B cell (primary cell): ENCODE measurements at regions not wholly inside any gene's neighbourhood (a gene's known extent, or its start where the extent isn't known, plus 50 kb on each side); places are given as distances from the start of the nearest gene placed in this dataset.

Experiments
- ATAC-seq: fragments of 200-7000 bp; cut with Tn5 transposase; one replicate; pipeline ENCODE4 v1.10.0; 2021; ENCODE audit warnings: low read depth, mild to moderate bottlenecking, moderate number of reproducible peaks, moderate library complexity
- CTCF ChIA-PET: fragments of 350-600 bp; sonication (Branson Sonifier 250); formaldehyde crosslinking; loops from one replicate; lab custom pipeline; 2021; ENCODE audit warnings: antibody characterized with exemption, inconsistent platforms; lab: Charles Lee
- POLR2A ChIA-PET: fragments of 350-600 bp; sonication (Branson Sonifier 250); formaldehyde crosslinking; loops from one replicate; lab custom pipeline; 2021; ENCODE audit warnings: antibody characterized with exemption; lab: Charles Lee
- DNase-seq: peaks from one replicate; pipeline ENCODE4 v3.0.0; 2013
- H2AFZ ChIP-seq: 2 replicates; pipeline ENCODE4 v1.6.1; 2012; ENCODE audit warnings: mild to moderate bottlenecking, low read depth, low read length; ENCODE audit not compliant: insufficient read depth, poor library complexity, severe bottlenecking
- H3K27ac ChIP-seq, 2 donors: 1 replicate in 1 of 2; 2 replicates in 1 of 2; pipeline ENCODE4 v1.5.1; 2012 to 2013; ENCODE audit warnings: low read length in 2 of 2, mild to moderate bottlenecking in 2 of 2, moderate library complexity in 1 of 2
- H3K27me3 ChIP-seq, 4 experiments: fragments of 200-600 bp in 1 of 4; sonication (generic) in 1 of 4; replicated peaks in 1 of 4; 1 replicate in 2 of 4; 2 replicates in 2 of 4; pipeline versions ENCODE4 v1.6.1 to v1.7.0; 2013 to 2016; ENCODE audit warnings: low read length in 3 of 4, mild to moderate bottlenecking in 2 of 4, mixed read lengths in 1 of 4, moderate library complexity in 1 of 4; ENCODE audit not compliant: insufficient read depth in 4 of 4, control insufficient read depth in 3 of 4; ENCODE audit errors: control extremely low read depth in 1 of 4
- H3K36me3 ChIP-seq, 2 experiments: replicated peaks in 1 of 2; 1 replicate in 1 of 2; 2 replicates in 1 of 2; pipeline versions ENCODE4 v1.6.1 to v1.7.1; 2013; ENCODE audit warnings: low read length in 1 of 2; ENCODE audit not compliant: insufficient read depth in 2 of 2, control insufficient read depth in 1 of 2; ENCODE audit errors: control extremely low read depth in 1 of 2, extremely low read depth in 1 of 2
- H3K4me1 ChIP-seq, 2 donors: fragments of 200-600 bp in 1 of 2; sonication (generic) in 1 of 2; 1 replicate in 1 of 2; 2 replicates in 1 of 2; pipeline versions ENCODE4 v1.5.1 to v1.6.1; 2013 to 2017; ENCODE audit warnings: low read length in 2 of 2; ENCODE audit not compliant: control insufficient read depth in 2 of 2, insufficient read depth in 2 of 2
- H3K4me2 ChIP-seq: replicated peaks from 2 replicates; pipeline ENCODE3; 2012; ENCODE audit warnings: mild to moderate bottlenecking, low read depth, low read length; ENCODE audit not compliant: poor library complexity, severe bottlenecking
- H3K4me3 ChIP-seq, 5 experiments: fragments of 200-600 bp in 1 of 5; sonication (generic) in 1 of 5; 1 replicate in 3 of 5; 2 replicates in 2 of 5; pipeline versions ENCODE4 v1.5.1 to v1.7.0; 2011 to 2016; ENCODE audit warnings: low read length in 4 of 5, mild to moderate bottlenecking in 4 of 5, low read depth in 2 of 5, control low read depth in 1 of 5, moderate library complexity in 1 of 5; ENCODE audit not compliant: insufficient read depth in 1 of 5; ENCODE audit errors: control extremely low read depth in 1 of 5, extremely low read depth in 1 of 5
- H3K79me2 ChIP-seq: fragments of 200-600 bp; sonication (generic); one replicate; pipeline ENCODE4 v1.6.0; 2016; ENCODE audit warnings: low read length; ENCODE audit not compliant: control insufficient read depth, insufficient read depth
- H3K9ac ChIP-seq: fragments of 200-600 bp; sonication (generic); 2 replicates; pipeline ENCODE4 v1.6.1; 2017; ENCODE audit warnings: mild to moderate bottlenecking, low read length, moderate library complexity
- H3K9me3 ChIP-seq, 3 donors: one replicate each; pipeline versions ENCODE4 v1.6.1 to v1.7.1; 2013; ENCODE audit warnings: low read length in 2 of 3; ENCODE audit not compliant: control insufficient read depth in 2 of 3, insufficient read depth in 1 of 3; ENCODE audit errors: control extremely low read depth in 1 of 3
- H4K20me1 ChIP-seq: 2 replicates; pipeline ENCODE4 v1.6.0; 2012; ENCODE audit warnings: mild to moderate bottlenecking, low read length; ENCODE audit not compliant: insufficient read depth, control insufficient read depth, poor library complexity, severe bottlenecking
- H3K27ac Mint-ChIP-seq: one replicate; pipeline ENCODE4 v1.8.0; 2021; ENCODE audit warnings: mixed read lengths
- H3K27me3 Mint-ChIP-seq: one replicate; pipeline ENCODE4 v1.8.0; 2021; ENCODE audit warnings: mixed read lengths
- H3K4me1 Mint-ChIP-seq: one replicate; pipeline ENCODE4 v1.8.0; 2021; ENCODE audit warnings: mixed read lengths
- H3K4me3 Mint-ChIP-seq: one replicate; pipeline ENCODE4 v1.8.0; 2021; ENCODE audit warnings: mixed read lengths
- H3K9me3 Mint-ChIP-seq: one replicate; pipeline ENCODE4 v1.8.0; 2022; ENCODE audit warnings: mixed read lengths; ENCODE audit not compliant: insufficient read depth
- CTCF ChIP-seq: fragments of 200-600 bp; IDR thresholded peaks from one replicate; pipeline ENCODE4 v1.8.0; 2022; ENCODE audit warnings: antibody characterized with exemption, mild to moderate bottlenecking
- EZH2 ChIP-seq: IDR thresholded peaks from 2 replicates; pipeline ENCODE4 v1.6.1; 2012; ENCODE audit warnings: borderline replicate concordance, low read depth, mild to moderate bottlenecking, moderate library complexity, low read length; ENCODE audit not compliant: insufficient read depth, poor library complexity, severe bottlenecking
- WGBS: methylation state at CpG from one replicate; pipeline ENCODE4 v1.1.5; 2013; ENCODE audit warnings: missing lambda C conversion rate; ENCODE audit not compliant: insufficient coverage; 5-methylcytosine and 5-hydroxymethylcytosine counted together
- intact Hi-C: fragments of 100-400 bp; cut with micrococcal nuclease; formaldehyde crosslinking; loops from one replicate; pipeline ENCODE4 v1.10.0; 2022

GRCh38 chr4:66885501-66886165 lies 659.7 kb downstream of the CENPC start:
- TF ChIP-seq EZH2 (no peak), CTCF (no peak)
- no peaks in the 10 kb centered on the region for H3K4me1 Mint-ChIP-seq
- ATAC-seq (no peak), DNase-seq (no peak)
- H3K79me2 ChIP-seq, result no peaks in the 10 kb centered on the region
- CTCF ChIA-PET, result no interaction called here
- H3K4me1 ChIP-seq, result no peaks in the 10 kb centered on the region
- H3K4me3 ChIP-seq, result no peak overlapping the region
- H3K9me3 ChIP-seq, result peaks cover 0 to 7% (median 2%) of the 10 kb centered on the region in 3 donors
- H3K4me3 Mint-ChIP-seq, result no peak overlapping the region
- H3K9ac ChIP-seq, result no peak overlapping the region
- H3K27me3 ChIP-seq, result no peaks in the 10 kb centered on the region
- H3K9me3 Mint-ChIP-seq, result peaks cover 5% of the 10 kb centered on the region
- H3K27ac ChIP-seq, result no peak overlapping the region
- no CpG with 5 or more reads among the region's 1 CpG for WGBS
- POLR2A ChIA-PET, result no interaction called here
- intact Hi-C loops, result no loop called here
- H2AFZ ChIP-seq, result no peak overlapping the region
- no peaks in the 10 kb centered on the region for H3K27me3 Mint-ChIP-seq
- H4K20me1 ChIP-seq, result no peaks in the 10 kb centered on the region
- no peaks in the 10 kb centered on the region for H3K36me3 ChIP-seq
- no peak overlapping the region for H3K4me2 ChIP-seq
- no peak overlapping the region for H3K27ac Mint-ChIP-seq

DNA sequence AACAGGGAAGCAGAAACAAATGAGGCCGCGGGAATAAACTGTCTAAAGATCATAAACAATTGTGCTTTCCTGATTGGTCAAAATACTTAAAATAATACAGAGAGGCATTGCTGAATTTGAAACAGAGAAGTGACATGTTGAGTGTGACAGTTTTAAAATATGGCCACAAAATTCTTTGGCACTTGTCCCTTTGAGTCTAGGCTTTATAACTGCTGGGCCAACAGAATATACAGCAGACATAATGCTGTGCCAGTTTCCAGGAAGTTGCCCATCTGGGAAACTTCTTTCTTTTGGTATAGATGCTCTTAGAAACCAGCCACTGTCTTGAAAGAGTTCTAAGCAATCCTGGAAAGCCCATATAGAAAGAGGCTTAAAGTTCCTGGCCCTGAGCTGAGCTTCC lies 668.4 kb downstream of the CENPC start:
- DNase-seq (no peak), ATAC-seq (no peak)
- Mint-ChIP-seq H3K9me3 (no peaks in the 10 kb centered on the region), H3K27ac (no peak overlapping the region), H3K4me1 (no peaks in the 10 kb centered on the region), H3K4me3 (no peak overlapping the region), H3K27me3 (no peaks in the 10 kb centered on the region)
- Histone ChIP-seq H3K79me2 (no peaks in the 10 kb centered on the region), H3K36me3 (no peaks in the 10 kb centered on the region), H3K9me3 (no peaks in the 10 kb centered on the region), H3K4me2 (no peak overlapping the region), H2AFZ (no peak overlapping the region), H3K27ac (no peak overlapping the region), H3K4me3 (no peak overlapping the region), H3K27me3 (no peaks in the 10 kb centered on the region), H4K20me1 (no peaks in the 10 kb centered on the region), H3K4me1 (no peaks in the 10 kb centered on the region), H3K9ac (no peak overlapping the region)
- TF ChIP-seq EZH2 (no peak), CTCF (no peak)
- CTCF ChIA-PET, result no interaction called here
- 100% methylated on average over 1 of the region's 2 CpGs for WGBS
- POLR2A ChIA-PET, result no interaction called here
- intact Hi-C loops, result no loop called here
